HEK293T (cell line): ENCODE measurements at regions not wholly inside any gene's neighbourhood (a gene's known extent, or its start where the extent isn't known, plus 50 kb on each side); places are given as distances from the start of the nearest gene placed in this dataset.

Source experiments
- HDGF ChIP-seq: fragments of 450-650 bp; IDR thresholded peaks from 2 replicates; pipeline ENCODE4 v1.6.1; 2017; ENCODE audit warnings: antibody characterized with exemption, borderline replicate concordance
- ZNF384 ChIP-seq: fragments of 450-650 bp; IDR thresholded peaks from 2 replicates; pipeline ENCODE4 v1.6.1; 2016

- TF ChIP-seq HDGF (no peak), ZNF384 (no peak)
Measured at GRCh38 chr6:54516321-54516720, 208.1 kb downstream of the TINAG start.
